Stimulated activated CD4-positive, alpha-beta T cell treated with anti-CD3 and anti-CD28 coated beads, Interleukin-1b, Interleukin-23, amount 100 ng/mL, for 1 hour (primary cell): ENCODE measurements at regions not wholly inside any gene's neighbourhood (a gene's known extent, or its start where the extent isn't known, plus 50 kb on each side); places are given as distances from the start of the nearest gene placed in this dataset.
"Not testable (repeated sequence)": the region's sequence is repeated elsewhere in the genome, so short reads cannot be mapped to it uniquely, and the experiment has no call there.

ENCODE experiments used
- DNase-seq, 2 donors: peaks; one replicate each; pipeline ENCODE4 v3.0.0-alpha.2; 2020; ENCODE audit warnings: low read depth in 2 of 2

GRCh38 chr2:145931781-145932395 lies 1412.0 kb upstream of the ZEB2 start:
- DNase-seq = no peak

GRCh38 chr2:145930318-145930717 lies 1410.4 kb upstream of the ZEB2 start:
- DNase-seq = no peak

DNA sequence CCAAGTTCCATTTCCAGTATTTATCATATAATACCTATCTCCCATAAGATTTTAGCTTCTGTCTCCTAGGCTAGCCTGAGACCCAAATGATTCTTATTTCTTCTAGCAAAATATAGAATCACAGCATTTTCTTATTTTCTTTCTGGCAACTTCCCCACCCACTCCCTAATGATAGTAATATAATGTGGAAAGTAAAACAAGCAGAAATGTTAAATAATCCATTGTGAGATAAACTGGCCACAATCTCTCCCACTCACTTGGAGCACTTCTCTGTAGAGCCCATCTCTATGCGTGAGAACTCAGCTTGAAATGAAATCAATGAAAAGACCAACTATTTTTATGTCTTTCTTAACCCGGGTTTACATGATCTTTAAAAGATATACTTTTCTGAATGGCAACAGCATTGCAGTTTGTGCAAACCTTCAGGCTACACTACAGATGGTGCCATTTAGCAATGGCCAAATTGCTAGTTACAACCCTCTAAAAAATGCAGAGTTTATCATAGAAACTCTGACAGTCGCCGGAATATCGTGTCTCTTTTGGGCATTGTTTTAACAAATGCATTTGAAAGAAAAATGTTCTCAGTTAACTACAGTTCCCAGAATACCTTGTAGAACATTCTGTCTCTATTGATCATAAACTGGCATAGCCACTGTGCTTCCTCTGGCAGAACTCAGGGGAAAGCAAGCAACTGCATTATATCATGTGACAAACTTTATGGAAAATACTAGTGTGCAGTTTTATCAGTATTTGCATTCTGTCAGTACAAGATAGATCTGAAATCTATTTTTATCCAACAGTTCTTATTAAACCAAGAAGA lies 1407.4 kb upstream of the ZEB2 start:
- DNase-seq = no peak

DNA sequence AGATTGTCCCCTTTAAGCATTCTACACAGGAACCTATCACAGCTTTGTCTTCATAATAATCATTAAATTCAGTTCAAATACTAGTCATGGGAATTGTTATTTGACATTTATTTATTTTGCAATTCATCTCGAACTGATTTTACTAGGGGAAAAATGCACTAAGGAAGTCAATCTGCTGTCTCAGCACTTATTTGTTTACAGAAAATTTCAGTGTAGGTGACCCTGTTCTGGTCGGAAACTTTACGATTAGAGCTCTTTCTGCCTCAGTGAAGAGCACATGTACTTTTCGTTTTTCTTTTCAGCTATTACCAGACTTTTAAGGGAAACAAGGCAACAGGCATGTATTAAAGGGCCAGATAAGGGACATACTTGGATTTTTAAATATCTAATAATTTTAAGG lies 1405.7 kb upstream of the ZEB2 start:
- DNase-seq = no peak

- DNase-seq = no peak
Observed at GRCh38 chr2:145919477-145919876, 1399.6 kb upstream of the ZEB2 start.

- no peak for DNase-seq
Observed at GRCh38 chr2:145918951-145919350, 1399.0 kb upstream of the ZEB2 start.

GRCh38 chr2:145916799-145917198 lies 1396.9 kb upstream of the ZEB2 start:
- no peak for DNase-seq

DNA sequence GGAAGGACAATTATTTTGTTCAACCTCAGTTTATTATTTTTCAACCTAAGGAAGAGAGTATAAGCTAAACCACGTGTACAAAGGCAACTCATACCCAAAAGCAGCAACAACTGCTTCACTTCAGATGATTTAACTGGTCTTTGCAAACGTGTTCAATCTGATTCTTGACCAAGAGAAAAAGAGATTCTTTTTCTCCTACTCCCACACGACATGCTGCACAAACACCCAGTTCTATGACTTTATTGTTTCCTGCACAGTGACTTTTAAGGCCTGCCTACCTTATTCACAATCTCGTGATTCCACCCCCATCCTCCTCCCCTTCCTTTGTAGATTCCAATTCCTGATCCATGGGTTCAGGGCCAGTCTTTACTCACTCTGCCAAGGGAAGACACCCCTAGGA lies 1394.8 kb upstream of the ZEB2 start:
- no peak for DNase-seq

- no peak for DNase-seq
Observed at GRCh38 chr2:145910416-145910815, 1390.5 kb upstream of the ZEB2 start.

GRCh38 chr2:145909766-145910165 lies 1389.8 kb upstream of the ZEB2 start:
- DNase-seq = no peak

DNA sequence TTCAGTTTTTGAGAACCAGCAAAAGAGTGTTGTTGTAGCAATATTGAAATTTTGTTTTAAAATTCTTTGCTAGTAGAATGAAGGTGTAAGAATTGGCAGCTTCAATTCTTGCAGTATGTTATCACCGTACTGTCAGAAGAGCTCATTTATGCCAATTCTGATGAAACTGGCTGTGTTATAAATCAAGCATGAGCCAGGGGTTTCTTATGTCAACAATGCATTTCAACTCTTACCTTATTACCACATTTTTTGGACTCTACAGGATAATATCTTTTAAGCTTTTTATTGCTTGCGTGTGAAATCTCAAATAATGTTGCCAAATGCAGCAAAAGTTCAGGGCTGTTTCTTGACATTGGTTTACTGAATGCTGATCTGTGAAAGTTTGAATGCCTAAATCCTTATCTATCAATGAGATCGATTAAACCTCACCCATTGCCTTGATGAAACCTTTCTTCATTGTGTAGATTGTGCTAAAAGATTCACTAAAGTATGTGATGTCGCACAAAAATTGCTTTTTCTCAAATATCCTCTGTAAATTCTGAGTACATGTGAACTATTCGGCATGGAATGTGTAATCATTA lies 1389.3 kb upstream of the ZEB2 start:
- no peak for DNase-seq

DNA sequence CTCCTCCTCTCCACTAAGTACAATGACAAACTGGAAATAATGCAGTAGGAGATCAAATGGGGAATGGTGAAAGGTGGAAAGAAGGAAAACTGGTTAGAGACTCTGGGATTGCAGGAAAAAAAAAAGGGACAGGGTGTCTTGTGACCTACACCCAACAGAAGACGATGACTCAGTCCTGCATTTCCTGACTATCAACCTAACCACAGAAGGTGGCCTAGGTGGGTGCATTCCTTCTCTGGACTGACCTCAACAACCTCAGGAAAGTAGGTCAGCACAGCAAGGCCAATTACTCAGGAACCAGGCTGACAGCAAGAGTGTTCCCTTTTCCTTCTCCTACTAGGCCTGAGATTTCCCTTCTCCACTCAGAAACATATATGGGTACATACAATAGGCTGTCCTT lies 1386.4 kb upstream of the ZEB2 start:
- no peak for DNase-seq

- no peak for DNase-seq
Observed at GRCh38 chr2:145905371-145905770, 1385.5 kb upstream of the ZEB2 start.

GRCh38 chr2:145897151-145897550 lies 1377.2 kb upstream of the ZEB2 start:
- no peak for DNase-seq

DNA sequence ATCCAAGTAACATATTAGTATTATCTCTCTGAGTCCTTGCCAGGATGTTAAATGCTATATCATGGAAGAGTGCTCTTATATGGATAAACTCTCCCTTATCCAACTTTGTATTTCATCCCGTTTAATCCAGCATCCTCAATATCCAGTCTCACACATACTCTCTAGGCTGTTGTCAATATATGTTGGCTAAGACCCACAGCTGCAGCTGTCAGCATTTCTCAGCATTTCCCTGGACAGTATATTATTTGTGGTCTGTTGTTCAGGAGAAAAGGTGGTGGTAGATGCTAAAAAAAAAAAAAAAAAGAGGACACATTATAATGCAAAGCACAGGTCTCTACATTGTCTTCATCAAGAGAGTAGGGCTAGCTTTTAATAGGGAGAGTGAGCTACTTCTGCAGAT lies 1368.0 kb upstream of the ZEB2 start:
- DNase-seq = no peak

DNA sequence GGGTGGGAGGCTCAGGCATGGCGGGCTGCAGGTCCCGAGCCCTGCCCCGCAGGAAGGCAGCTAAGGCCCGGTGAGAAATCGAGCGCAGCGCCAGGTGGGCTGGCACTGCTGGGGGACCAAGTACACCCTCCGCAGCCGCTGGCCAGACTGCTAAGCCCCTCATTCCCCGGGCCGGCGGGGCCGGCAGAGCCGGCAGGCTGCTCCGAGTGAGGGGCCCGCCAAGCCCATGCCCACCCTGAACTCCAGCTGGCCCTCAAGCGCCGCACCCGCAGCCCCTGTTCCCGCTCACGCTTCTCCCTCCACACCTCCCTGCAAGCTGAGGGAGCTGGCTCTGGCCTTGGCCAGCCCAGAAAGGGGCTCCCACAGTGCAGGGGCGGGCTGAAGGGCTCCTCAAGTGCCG lies 1361.1 kb upstream of the ZEB2 start:
- DNase-seq = not testable (repeated sequence)

- no peak for DNase-seq
Observed at GRCh38 chr2:145875016-145875415, 1355.1 kb upstream of the ZEB2 start.

DNA sequence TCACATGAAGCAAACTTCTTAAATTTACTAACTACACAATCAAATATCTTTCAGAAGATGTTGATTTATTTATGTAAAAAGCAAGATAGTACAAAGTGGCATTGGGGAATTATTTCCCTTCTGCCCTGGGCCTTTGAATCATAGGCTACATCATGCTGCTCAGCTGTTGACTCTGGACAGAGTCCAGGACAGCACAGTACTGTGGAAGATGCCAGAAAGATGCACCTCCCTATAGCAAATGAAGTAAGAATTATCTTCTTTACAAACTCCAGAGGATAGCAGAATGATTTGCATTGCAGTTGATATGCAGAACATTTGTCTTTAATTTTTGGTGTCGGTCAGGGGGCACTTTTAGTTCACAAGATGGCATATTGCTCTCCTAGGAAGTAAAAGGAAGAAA lies 1354.5 kb upstream of the ZEB2 start:
- no peak for DNase-seq

GRCh38 chr2:145864501-145864900 lies 1344.6 kb upstream of the ZEB2 start:
- no peak for DNase-seq

GRCh38 chr2:145861940-145862339 lies 1342.0 kb upstream of the ZEB2 start:
- DNase-seq = no peak

GRCh38 chr2:145860083-145860482 lies 1340.2 kb upstream of the ZEB2 start:
- no peak for DNase-seq

DNA sequence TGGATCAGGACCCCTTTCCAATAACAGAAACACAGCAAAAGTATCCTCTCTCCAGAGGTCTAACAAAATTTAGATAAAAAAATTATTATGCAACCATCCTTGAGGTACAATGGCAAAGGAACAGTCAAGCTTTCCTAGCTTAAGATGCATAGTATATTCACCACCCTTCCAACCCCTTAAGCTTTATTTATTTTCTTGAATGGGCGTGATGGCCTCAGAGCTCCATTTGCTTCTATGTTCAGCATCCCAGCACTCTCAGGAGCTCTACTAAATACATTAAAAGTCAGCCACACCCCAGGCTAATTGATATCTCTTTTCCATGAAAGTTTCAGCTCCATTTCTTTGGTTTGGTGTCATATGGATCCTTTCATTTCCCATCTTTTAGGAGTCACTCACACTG lies 1335.2 kb upstream of the ZEB2 start:
- DNase-seq = no peak

DNA sequence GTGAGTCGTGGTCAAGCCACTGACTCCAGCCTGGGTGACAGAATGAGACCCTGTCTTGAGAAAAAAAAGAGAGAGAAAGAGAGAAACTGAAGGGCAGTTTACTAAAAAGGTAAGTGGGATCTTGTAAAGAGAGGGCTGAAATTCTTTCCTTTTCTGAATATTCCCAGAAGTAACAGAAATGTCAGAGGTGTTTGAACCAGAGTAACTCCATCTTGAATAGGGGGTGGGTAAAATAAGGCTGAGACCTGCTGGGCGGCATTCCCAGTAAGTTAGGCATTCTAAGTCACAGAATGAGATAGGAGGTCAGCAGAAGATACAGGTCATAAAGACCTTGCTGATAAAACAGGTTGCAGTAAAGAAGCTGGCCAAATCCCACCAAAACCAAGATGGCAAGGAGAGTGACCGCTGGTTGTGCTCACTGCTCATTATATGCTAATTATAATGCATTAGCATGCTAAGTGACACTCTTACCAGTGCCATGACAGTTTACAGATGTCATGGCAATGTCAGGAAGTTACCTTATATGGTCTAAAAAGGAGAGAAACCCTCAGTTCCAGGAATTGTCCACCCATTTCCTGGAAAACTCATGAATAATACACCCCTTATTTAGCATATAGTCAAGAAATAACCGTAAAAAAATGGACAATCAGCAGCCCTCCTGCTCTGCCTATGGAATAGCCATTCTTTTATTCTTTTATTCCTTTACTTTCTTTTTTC lies 1334.3 kb upstream of the ZEB2 start:
- no peak for DNase-seq
